Sigmoid colon (tissue), 3 donors: ENCODE measurements at regions not wholly inside any gene's neighbourhood (a gene's known extent, or its start where the extent isn't known, plus 50 kb on each side); places are given as distances from the start of the nearest gene placed in this dataset.

Source experiments
- POLR2A ChIP-seq, 2 donors: fragments of 450-650 bp; IDR thresholded peaks; one replicate each; pipeline ENCODE4 v1.6.1; 2016; ENCODE audit warnings: antibody characterized with exemption in 2 of 2, mild to moderate bottlenecking in 2 of 2, moderate library complexity in 2 of 2
- TF ChIP-seq, protein P1 (sequence below), 4 experiments: fragments of 450-650 bp in 3 of 4; fragments of 200-600 bp in 1 of 4; IDR thresholded peaks; one replicate each; pipeline ENCODE4 v1.5.1; 2016 to 2019; ENCODE audit warnings: antibody characterized with exemption in 4 of 4, mild to moderate bottlenecking in 3 of 4, moderate library complexity in 2 of 4

DNA sequence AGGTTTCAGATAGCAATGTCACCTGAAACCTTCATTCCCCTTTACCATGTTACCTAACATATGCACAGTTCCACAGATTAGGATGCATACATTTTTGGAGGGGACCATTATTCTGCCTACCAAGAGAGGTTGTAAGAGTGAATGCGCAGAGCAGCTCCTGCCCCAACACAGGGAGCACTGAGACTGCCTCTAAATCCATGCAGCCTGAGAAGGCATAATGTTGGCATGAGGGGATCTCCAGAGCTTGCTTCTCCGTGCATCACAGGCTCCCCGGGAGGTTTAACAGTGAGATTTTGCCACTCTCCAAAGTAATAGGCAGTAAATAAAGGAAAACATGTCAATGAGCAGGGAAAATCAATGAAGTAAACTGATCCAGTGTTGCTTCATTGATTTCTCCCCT is 410.8 kb downstream of the PCDH7 start:
- TF ChIP-seq, protein P1, sequence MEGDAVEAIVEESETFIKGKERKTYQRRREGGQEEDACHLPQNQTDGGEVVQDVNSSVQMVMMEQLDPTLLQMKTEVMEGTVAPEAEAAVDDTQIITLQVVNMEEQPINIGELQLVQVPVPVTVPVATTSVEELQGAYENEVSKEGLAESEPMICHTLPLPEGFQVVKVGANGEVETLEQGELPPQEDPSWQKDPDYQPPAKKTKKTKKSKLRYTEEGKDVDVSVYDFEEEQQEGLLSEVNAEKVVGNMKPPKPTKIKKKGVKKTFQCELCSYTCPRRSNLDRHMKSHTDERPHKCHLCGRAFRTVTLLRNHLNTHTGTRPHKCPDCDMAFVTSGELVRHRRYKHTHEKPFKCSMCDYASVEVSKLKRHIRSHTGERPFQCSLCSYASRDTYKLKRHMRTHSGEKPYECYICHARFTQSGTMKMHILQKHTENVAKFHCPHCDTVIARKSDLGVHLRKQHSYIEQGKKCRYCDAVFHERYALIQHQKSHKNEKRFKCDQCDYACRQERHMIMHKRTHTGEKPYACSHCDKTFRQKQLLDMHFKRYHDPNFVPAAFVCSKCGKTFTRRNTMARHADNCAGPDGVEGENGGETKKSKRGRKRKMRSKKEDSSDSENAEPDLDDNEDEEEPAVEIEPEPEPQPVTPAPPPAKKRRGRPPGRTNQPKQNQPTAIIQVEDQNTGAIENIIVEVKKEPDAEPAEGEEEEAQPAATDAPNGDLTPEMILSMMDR (IDR thresholded peaks at IDR 0.05) = no peak
- no peak for TF ChIP-seq POLR2A (IDR thresholded peaks at IDR 0.05)
